ENCODE measurements at regions not wholly inside any gene's neighbourhood (a gene's known extent, or its start where the extent isn't known, plus 50 kb on each side); places are given as distances from the start of the nearest gene placed in this dataset.

DNA sequence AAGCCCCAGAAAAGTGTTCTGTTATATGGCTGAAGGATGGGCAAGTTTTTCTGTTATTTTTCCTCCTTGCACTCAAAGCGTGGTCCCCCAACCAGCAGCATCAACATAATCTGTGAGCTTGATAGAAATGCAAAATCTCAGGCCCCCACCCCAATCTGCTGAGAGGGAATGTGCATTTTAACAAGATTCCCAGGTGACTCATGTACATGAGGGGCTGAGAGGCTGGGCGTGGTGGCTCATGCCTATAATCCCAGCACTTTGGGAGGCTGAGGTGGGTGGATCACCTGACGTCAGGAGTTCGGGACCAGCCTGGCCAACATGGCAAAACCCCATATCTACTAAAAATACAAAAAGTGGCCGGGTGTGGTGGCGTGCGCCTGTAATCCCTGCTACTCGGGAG, 326.8 kb upstream of the PODXL start:
- H3K27ac ChIP-seq (ENCODE audit: low read length), result no peak overlapping the region
- no peak overlapping the region for H3K9ac ChIP-seq (ENCODE audit: low read length)
- H3K36me3 ChIP-seq (replicated peaks; ENCODE audit: low read depth, low read length), result no peaks in the 10 kb centered on the region
- H3K79me2 ChIP-seq (ENCODE audit: low read length), result no peaks in the 10 kb centered on the region
- H2AFZ ChIP-seq (ENCODE audit: low read depth, low read length), result no peak overlapping the region
- H3K4me2 ChIP-seq (ENCODE audit: low read length), result no peak overlapping the region
- H4K20me1 ChIP-seq (ENCODE audit: insufficient read depth, low read length), result no peaks in the 10 kb centered on the region
- no peaks in the 10 kb centered on the region for H3K4me1 ChIP-seq (ENCODE audit: low read length)
- peaks cover 6% of the 10 kb centered on the region; the same call in 1 of the 2 replicates for H3K9me3 ChIP-seq (ENCODE audit: insufficient read depth, low read length)
- 0 out of 2 replicates have a peak, but pooled peaks cover 4% of the 10 kb centered on the region for H3K27me3 ChIP-seq (ENCODE audit: low read depth, low read length)
- TF ChIP-seq, protein P1, sequence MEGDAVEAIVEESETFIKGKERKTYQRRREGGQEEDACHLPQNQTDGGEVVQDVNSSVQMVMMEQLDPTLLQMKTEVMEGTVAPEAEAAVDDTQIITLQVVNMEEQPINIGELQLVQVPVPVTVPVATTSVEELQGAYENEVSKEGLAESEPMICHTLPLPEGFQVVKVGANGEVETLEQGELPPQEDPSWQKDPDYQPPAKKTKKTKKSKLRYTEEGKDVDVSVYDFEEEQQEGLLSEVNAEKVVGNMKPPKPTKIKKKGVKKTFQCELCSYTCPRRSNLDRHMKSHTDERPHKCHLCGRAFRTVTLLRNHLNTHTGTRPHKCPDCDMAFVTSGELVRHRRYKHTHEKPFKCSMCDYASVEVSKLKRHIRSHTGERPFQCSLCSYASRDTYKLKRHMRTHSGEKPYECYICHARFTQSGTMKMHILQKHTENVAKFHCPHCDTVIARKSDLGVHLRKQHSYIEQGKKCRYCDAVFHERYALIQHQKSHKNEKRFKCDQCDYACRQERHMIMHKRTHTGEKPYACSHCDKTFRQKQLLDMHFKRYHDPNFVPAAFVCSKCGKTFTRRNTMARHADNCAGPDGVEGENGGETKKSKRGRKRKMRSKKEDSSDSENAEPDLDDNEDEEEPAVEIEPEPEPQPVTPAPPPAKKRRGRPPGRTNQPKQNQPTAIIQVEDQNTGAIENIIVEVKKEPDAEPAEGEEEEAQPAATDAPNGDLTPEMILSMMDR (IDR thresholded peaks at IDR 0.05; ENCODE audit: low read depth, low read length), result no peak
- no peak for TF ChIP-seq EZH2phosphoT487 (IDR thresholded peaks at IDR 0.05; ENCODE audit: low read depth)
- H3K4me3 ChIP-seq (ENCODE audit: low read length), result no peak overlapping the region

DNA sequence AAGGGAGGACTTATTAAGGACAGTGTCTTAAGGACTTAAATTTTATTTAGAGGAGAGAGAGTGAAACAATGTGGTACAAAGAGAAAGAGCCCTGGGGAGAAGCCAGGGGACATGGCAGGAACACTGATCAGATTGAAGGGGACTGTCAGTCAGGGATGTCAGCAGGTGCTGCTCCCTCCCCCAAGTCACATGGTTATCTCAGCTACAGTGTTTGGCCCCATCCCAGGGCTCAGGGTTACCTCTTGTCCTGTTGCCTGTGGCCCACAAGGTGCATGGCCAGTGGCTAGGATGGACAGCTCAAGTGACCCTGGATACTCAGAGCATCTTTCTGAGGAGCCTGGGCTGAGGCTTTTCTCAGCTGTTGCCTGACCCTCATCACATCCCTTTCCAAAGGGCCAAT, 325.9 kb upstream of the PODXL start:
- Histone ChIP-seq H3K36me3 (replicated peaks; ENCODE audit: low read depth, low read length) (no peaks in the 10 kb centered on the region), H3K9me3 (ENCODE audit: insufficient read depth, low read length) (peaks cover 6% of the 10 kb centered on the region; the same call in 1 of the 2 replicates), H3K79me2 (ENCODE audit: low read length) (no peaks in the 10 kb centered on the region), H4K20me1 (ENCODE audit: insufficient read depth, low read length) (no peaks in the 10 kb centered on the region), H3K9ac (ENCODE audit: low read length) (no peak overlapping the region), H3K27me3 (ENCODE audit: low read depth, low read length) (0 out of 2 replicates have a peak, but pooled peaks cover 4% of the 10 kb centered on the region), H3K4me1 (ENCODE audit: low read length) (no peaks in the 10 kb centered on the region), H3K4me2 (ENCODE audit: low read length) (no peak overlapping the region), H3K27ac (ENCODE audit: low read length) (no peak overlapping the region), H3K4me3 (ENCODE audit: low read length) (no peak overlapping the region), H2AFZ (ENCODE audit: low read depth, low read length) (no peak overlapping the region)
- TF ChIP-seq, protein P1 (IDR thresholded peaks at IDR 0.05; ENCODE audit: low read depth, low read length), result no peak
- TF ChIP-seq EZH2phosphoT487 (IDR thresholded peaks at IDR 0.05; ENCODE audit: low read depth), result no peak

DNA sequence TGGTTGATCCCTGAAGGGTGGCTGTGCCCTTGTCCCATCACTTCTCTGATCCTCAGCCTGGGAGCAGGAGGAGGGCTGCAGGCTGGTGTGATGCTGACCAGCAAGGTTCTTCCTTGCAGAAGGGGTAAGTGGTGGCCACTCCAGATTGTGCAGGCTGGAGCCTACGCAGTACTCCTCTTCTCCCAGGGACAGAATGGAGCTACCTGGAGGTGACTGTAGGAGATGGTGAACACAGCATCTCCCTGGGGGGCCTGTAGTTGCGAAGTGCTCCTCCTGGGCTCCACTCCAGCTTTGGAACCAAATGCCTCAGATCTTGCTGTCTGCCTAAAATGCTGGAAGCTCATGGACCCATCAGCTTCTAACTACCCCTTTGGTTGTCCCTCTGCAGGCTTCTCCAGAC, 323.6 kb upstream of the PODXL start:
- Histone ChIP-seq H3K9me3 (ENCODE audit: insufficient read depth, low read length) (no peaks in the 10 kb centered on the region), H3K27me3 (ENCODE audit: low read depth, low read length) (0 out of 2 replicates have a peak, but pooled peaks cover 4% of the 10 kb centered on the region), H3K4me1 (ENCODE audit: low read length) (no peaks in the 10 kb centered on the region), H3K4me2 (ENCODE audit: low read length) (no peak overlapping the region), H3K27ac (ENCODE audit: low read length) (no peak overlapping the region), H2AFZ (ENCODE audit: low read depth, low read length) (no peak overlapping the region), H3K79me2 (ENCODE audit: low read length) (no peaks in the 10 kb centered on the region), H4K20me1 (ENCODE audit: insufficient read depth, low read length) (no peaks in the 10 kb centered on the region), H3K9ac (ENCODE audit: low read length) (no peak overlapping the region), H3K36me3 (replicated peaks; ENCODE audit: low read depth, low read length) (no peaks in the 10 kb centered on the region), H3K4me3 (ENCODE audit: low read length) (no peak overlapping the region)
- TF ChIP-seq EZH2phosphoT487 (IDR thresholded peaks at IDR 0.05; ENCODE audit: low read depth), result no peak
- TF ChIP-seq, protein P1 (IDR thresholded peaks at IDR 0.05; ENCODE audit: low read depth, low read length), result no peak

DNA sequence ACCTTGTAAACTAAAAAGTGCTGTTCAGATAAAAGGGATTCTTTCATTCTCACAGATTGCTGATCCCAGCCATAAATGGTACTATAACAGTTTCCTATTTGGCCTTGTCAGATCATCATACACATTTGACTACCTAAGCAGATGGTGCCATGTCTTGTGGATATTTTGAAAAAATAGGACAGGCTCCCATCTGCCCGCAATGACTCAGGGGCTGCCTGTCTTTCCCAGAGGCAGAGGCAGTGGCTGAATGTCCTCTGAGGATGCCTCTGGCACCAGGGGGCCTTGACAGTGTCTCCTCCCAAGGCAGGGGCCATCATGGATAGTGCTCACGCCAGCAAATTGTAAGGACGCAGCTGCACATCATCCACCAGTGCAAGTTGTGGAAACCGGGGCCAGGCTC, 323.0 kb upstream of the PODXL start:
- 0 out of 2 replicates have a peak, but pooled peaks cover 5% of the 10 kb centered on the region for H3K27me3 ChIP-seq (ENCODE audit: low read depth, low read length)
- TF ChIP-seq EZH2phosphoT487 (IDR thresholded peaks at IDR 0.05; ENCODE audit: low read depth), result no peak
- TF ChIP-seq, protein P1 (IDR thresholded peaks at IDR 0.05; ENCODE audit: low read depth, low read length), result no peak

More for the DNA sequence above, 323.0 kb upstream of the PODXL start:
- H3K9me3 ChIP-seq (ENCODE audit: insufficient read depth, low read length), result no peaks in the 10 kb centered on the region
- no peak overlapping the region for H2AFZ ChIP-seq (ENCODE audit: low read depth, low read length)
- H3K4me3 ChIP-seq (ENCODE audit: low read length), result no peak overlapping the region
- no peak overlapping the region for H3K27ac ChIP-seq (ENCODE audit: low read length)
- no peaks in the 10 kb centered on the region for H4K20me1 ChIP-seq (ENCODE audit: insufficient read depth, low read length)
- H3K36me3 ChIP-seq (replicated peaks; ENCODE audit: low read depth, low read length), result no peaks in the 10 kb centered on the region
- H3K79me2 ChIP-seq (ENCODE audit: low read length), result no peaks in the 10 kb centered on the region
- no peak overlapping the region for H3K4me2 ChIP-seq (ENCODE audit: low read length)
- no peak overlapping the region for H3K9ac ChIP-seq (ENCODE audit: low read length)
- H3K4me1 ChIP-seq (ENCODE audit: low read length), result no peaks in the 10 kb centered on the region

Measured in OCI-LY3 (cell line).